ENCODE measurements at regions not wholly inside any gene's neighbourhood (a gene's known extent, or its start where the extent isn't known, plus 50 kb on each side); places are given as distances from the start of the nearest gene placed in this dataset.

GRCh38 chr9:96183751-96184150, 118.2 kb downstream of the HSD17B3 start:
- no peak for DNase-seq

- DNase-seq: no peak
Observed at GRCh38 chr9:96178153-96178552, 123.8 kb downstream of the HSD17B3 start.

DNA sequence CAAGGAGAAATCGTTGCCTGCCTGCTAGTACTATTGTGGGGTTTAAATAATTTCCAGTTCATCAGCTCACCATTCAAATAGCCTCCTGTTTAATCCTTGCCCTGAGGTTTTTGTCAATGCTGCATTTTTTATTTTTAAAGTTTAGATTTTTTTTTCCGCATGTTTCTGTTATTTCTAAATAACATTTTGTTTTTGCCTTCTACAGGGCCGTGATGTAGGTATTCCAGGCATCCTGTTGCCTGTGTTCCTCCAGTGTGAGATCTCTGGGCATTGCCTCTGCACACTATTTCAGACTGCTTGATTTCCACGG, 124.3 kb downstream of the HSD17B3 start:
- DNase-seq: no peak

- DNase-seq: peak; percentile 6
Observed at GRCh38 chr9:96177005-96177718, 124.8 kb downstream of the HSD17B3 start.

DNA sequence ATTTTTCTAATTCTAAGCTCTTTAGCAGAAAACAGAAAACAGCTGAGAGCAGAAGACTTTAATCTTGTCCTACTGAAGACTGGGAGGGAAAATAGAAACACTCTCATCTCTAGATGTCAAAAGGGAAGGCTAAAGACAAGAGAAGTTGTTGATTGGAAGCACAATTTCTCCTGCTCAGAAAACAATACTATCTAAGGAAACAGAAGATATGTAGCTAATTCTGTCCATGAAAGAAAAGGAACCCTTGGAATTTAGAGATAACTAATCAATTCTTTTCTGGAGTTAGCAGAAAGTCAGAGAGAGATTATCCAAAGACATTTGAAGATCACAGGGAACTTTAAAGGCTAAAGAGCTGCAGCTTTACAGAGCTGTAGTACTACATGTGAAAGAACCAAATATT, 126.2 kb downstream of the HSD17B3 start:
- no peak for DNase-seq

DNA sequence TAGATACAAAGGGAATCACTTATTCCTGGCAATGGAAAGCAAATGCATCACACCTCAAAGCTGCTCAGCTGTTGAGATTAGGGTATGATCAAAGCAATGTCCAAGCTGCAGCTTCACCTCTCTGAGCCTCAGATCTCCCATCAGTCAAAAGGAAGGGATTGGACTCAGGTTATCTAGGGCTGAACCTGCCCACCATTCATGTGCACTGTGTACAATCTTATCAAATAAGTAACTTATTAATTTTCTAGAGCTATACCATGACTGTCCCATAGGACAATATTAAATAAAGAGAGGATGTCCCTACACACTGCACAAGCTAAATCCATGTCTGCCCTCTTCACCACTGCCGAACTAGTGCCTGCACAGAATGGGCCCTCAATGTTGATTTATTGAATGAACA, 127.0 kb downstream of the HSD17B3 start:
- peak; percentile 36 for DNase-seq

DNA sequence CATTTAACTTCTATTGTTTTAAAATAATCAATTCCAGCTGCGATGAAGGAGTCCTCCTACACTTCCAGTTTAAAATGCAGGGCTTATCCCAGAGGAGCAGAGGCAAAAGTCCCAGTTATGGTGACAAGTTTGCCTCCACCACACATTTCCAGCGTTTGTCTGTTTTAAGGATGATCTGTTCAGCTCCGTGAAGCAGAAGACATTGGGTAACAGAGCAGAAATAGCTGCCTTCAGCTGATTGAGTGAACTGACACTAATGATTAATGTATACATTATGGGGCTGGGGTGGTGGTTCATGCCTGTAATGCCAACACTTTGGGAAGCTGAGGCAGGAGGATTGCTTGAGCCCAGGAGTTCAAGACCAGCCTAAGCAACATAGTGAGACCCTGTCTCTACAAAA, 127.6 kb downstream of the HSD17B3 start:
- no peak for DNase-seq

DNA sequence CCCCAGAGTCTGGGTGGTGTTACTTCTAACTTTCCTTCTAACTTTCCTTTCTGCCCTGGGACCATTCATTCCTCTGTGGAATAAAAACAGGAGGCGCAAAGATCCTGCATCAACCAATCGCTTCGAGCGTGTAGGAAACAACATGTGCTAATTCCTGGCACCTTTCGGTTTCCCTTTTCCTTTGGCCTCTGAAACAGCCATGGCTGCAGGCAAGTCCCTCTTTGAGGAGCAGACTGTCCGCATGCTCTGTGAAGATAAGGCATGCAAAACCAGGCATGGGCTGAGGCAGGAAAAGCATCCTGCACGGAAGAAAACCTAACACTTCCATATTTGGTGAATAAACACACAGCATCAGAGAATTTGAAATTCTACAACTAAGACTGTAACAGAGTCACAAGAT, 128.3 kb downstream of the HSD17B3 start:
- DNase-seq: no peak

GRCh38 chr9:96172797-96173196, 129.2 kb downstream of the HSD17B3 start:
- DNase-seq: no peak

GRCh38 chr9:96171728-96172127, 130.2 kb downstream of the HSD17B3 start:
- DNase-seq: no peak

GRCh38 chr9:96169901-96170300, 132.1 kb downstream of the HSD17B3 start:
- DNase-seq: peak; percentile 25

DNA sequence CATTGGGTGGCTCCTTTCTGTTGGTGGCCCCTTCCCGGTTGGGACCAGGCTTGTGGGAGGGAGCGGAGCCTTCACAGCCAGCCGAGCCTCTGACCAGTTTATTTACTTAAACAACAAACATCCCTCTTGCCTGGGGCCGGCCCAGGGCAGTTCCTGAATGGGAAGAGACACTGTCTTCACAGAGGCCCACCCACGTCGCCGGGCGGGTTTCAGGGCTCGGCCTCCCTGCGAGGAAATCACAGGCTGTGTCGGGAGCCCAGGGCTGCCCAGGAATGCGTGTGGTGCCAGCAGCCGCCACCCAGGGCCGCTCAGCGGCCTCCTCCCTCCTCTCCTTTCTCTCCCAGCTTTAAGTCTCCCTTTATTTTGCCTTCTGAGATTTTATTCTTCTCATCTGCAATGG, 132.5 kb downstream of the HSD17B3 start:
- peak; percentile 63 for DNase-seq

- DNase-seq: no peak
Observed at GRCh38 chr9:96168882-96169281, 133.1 kb downstream of the HSD17B3 start.

DNA sequence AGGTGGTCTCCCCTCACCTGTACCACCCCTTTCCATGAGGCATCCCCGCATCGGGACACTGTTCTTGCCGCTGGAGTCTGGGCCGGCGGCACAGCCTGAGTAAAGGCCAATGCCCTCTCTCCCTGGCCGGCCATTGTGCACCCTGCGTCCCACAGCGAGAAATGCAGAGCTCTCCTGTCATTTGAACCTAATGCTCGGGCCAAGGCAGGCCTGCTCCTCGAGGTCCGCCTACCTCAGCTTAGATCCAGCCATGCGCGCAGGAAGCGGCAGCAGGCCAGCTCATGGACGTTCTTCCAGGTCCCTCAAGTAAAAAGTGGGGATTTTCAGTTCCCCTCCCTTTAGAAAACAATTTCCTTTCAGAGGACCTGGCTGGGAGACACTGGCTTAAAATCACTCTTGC, 135.0 kb downstream of the HSD17B3 start:
- DNase-seq: no peak

DNA sequence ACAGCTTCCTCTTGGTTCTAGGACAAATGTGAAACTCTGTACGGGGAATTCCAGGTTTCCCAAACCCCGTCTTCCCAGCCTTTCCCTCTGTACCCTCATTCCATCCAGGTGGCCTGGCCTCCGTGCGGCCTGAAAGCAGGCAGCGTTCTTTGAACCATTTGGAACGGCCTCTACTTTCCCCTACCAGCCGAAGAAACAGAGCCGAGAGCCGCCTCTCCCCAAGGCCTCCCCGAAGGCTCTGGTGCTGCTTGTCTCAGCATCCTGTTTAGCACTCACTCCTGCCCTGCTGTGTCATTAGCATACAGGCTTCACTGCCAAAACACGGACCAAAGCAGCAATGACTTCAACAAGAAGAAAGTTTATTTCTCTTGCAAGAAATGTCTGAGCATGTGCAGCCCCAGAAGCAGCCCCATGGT, 137.7 kb downstream of the HSD17B3 start:
- no peak for DNase-seq

- DNase-seq: no peak
Observed at GRCh38 chr9:96163712-96164111, 138.3 kb downstream of the HSD17B3 start.

GRCh38 chr9:96163161-96163560, 138.8 kb downstream of the HSD17B3 start:
- DNase-seq: no peak

DNA sequence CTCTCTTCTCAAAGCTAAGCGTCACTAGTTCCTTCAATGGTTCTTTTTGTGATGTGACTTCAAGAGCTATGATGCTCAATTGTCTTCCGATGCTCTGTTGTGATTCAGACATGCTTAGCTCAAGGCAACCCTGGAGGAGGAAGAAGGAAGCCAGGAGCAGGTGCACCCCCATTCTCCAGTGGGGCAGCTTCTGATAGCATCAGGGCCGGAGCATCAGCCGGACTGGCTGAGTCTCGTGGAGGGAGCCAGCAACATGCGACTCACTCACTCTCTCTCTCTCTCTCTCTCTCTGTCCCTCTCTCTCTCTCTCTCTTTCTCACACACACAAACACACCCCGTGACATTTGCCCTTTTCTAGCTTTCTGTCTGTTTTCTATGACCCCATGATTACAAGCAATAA, 140.2 kb downstream of the HSD17B3 start:
- no peak for DNase-seq

DNA sequence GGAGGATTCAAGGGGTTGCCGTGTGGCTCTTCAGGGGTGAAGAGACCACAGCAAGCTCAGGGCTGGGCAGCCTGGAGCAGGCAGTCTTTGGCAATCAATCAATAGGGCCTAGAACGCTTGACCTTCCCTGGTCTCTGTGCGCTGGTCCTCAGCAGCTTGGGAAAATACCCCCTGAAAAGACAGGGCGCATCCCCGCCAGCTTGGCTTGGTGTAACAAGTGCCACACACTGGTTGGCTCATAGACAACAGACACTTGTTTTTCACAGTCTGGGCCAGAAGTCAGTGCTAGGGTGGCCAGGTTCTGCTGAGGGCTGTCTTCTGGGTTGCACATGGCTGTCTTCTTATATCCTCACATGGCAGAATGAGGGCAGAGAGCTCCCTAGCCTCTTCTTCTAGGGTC, 141.1 kb downstream of the HSD17B3 start:
- no peak for DNase-seq

DNA sequence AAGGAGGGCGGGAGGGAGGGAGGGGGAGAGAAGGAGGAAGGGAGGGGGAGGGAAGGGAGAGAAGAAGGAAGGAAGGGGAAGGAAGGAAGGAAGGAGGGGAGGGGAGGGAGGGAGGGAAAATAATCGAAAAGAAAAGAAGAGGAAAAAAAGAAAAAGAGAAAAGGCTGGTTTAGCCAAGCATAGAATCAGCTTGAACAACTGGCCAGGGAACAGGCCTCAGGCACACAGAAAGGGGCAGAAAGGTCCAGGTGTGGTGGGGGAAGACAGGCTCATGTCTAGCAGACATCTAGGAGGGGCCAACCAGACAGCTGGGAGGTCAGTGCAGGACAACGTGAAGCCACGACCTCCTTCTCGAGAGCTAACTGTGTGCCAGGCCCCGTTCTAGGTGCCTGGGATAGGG, 141.8 kb downstream of the HSD17B3 start:
- no peak for DNase-seq

DNA sequence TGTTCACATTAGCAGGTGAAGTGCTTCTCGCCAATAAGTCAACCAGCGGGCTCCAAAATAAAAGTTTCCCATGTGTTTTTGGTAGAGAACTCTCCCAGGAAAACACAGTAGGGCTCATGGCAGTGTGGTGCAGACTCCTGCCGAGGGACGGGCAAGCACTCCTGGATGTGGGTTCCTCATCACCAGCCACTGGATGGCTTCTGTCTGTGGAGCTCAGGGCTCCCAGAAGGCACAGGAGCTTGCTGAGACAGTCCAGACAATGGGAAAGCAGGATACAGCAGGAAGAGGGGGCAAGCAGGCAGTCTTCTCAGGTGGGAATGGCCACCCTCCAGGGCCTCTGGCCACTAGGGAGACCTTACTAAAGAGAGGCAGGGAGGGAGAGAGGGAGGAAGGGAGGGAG, 142.4 kb downstream of the HSD17B3 start:
- DNase-seq: no peak

GRCh38 chr9:96158909-96159575, 142.9 kb downstream of the HSD17B3 start:
- no peak for DNase-seq

DNA sequence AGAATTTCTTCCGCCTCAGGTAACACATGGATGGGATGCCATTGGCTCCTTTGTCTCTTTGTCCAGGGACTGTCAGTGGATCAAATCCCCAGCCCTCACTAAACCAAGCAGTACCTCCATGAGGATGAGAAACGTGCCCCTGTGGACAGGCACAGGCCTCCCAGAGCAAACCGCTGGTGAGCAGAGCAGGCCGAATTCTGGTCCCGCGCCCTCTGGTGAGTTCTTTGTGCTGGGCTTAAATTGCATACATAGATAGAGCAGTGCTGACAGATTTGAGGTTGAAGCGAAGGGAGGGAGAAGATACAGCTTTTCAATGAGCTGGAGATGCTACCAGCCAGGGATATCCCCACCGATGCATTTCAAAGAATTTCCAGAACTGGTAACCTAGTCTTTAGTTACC, 143.8 kb downstream of the HSD17B3 start:
- DNase-seq: no peak

DNA sequence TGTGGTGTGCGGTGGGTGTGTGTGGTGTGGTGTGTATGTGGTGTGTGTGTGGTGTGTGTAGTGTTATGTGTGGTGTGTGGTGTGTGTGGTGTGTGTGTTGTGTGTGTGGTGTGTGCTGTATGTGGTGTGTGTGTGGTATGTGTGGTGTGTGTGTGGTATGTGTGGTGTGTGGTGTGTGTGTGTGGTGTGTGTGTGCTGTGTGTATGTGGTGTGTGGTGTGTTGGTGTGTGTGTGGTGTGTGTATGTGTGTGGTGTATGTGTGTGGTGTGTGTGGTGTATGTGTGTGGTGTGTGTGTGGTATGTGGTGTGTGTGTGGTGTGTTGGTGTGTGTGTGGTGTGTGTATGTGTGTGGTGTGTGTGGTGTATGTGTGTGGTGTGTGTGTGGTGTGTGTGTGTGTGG, 144.3 kb downstream of the HSD17B3 start:
- DNase-seq: no peak

Data from DMS53 (cell line).